GM12878 (cell line): ENCODE measurements at regions not wholly inside any gene's neighbourhood (a gene's known extent, or its start where the extent isn't known, plus 50 kb on each side); places are given as distances from the start of the nearest gene placed in this dataset.

Experiments used
- ATAC-seq: fragments of 200-7000 bp; cut with Tn5 transposase; 3 replicates; pipeline ENCODE4 v1.9.1; 2020; ENCODE audit warnings: mild to moderate bottlenecking, moderate library complexity
- BruUV-seq: library from RNA; stranded (reverse); fragments of 400-500 nt; replicated peaks from 2 replicates; lab custom pipeline; 2021; lab: Mats Ljungman, UMichigan
- CTCF ChIA-PET: fragments of 300-600 bp; sonication (Branson Sonifier 250); formaldehyde crosslinking; extraction: SDS; loops from one replicate; lab custom pipeline; 2021; ENCODE audit warnings: inconsistent platforms; lab: Yijun Ruan, JAX
- POLR2A ChIA-PET: fragments of 350-600 bp; formaldehyde crosslinking; extraction: SDS; loops from one replicate; lab custom pipeline; 2021; ENCODE audit warnings: inconsistent platforms; lab: Charles Lee
- RAD21 ChIA-PET: fragments of 300-600 bp; sonication (Branson Sonifier 250); formaldehyde crosslinking; loops from one replicate; lab custom pipeline; 2023; ENCODE audit warnings: antibody characterized with exemption; ENCODE audit not compliant: unreplicated experiment; lab: Charles Lee
- SMC1A ChIA-PET: fragments of 300-600 bp; sonication (Branson Sonifier 250); formaldehyde crosslinking; loops from one replicate; lab custom pipeline; 2023; ENCODE audit not compliant: unreplicated experiment, uncharacterized antibody; lab: Charles Lee
- DNase-seq: peaks from one replicate; pipeline ENCODE4 v3.0.0-alpha.2; 2011; ENCODE audit warnings: low read depth, low spot score
- FAIRE-seq: peaks from 3 replicates; lab custom pipeline; 2011; peaks lifted over from hg19 to GRCh38; lab: Jason Lieb, UNC
- H2AFZ ChIP-seq: 2 replicates; pipeline ENCODE4 v1.6.0; 2011; ENCODE audit warnings: low read depth, low read length, control low read depth; ENCODE audit not compliant: control insufficient read depth
- H3K27ac ChIP-seq: 2 replicates; pipeline ENCODE4 v1.5.1; 2011; ENCODE audit warnings: control low read depth; ENCODE audit not compliant: control insufficient read depth, insufficient read depth
- H3K27me3 ChIP-seq, 2 experiments: replicated peaks in 1 of 2; 2 replicates each; pipeline versions ENCODE4 v1.6.0 to v1.6.1; 2011; ENCODE audit warnings: low read length in 1 of 2; ENCODE audit not compliant: control insufficient read depth in 2 of 2, insufficient read depth in 2 of 2
- H3K36me3 ChIP-seq, 2 experiments: 2 replicates each; pipeline ENCODE4 v1.5.1; 2011; ENCODE audit warnings: low read length in 1 of 2; ENCODE audit not compliant: control insufficient read depth in 2 of 2, insufficient read depth in 2 of 2
- H3K4me1 ChIP-seq: 2 replicates; pipeline ENCODE4 v1.6.1; 2011; ENCODE audit warnings: mild to moderate bottlenecking, low read length, moderate library complexity, mixed read lengths; ENCODE audit not compliant: control insufficient read depth, insufficient read depth
- H3K4me2 ChIP-seq: 2 replicates; pipeline ENCODE4 v1.6.0; 2011; ENCODE audit warnings: control low read depth; ENCODE audit not compliant: control insufficient read depth, insufficient read depth
- H3K4me3 ChIP-seq: fragments of 200-600 bp; sonication (generic); 2 replicates; pipeline ENCODE4 v1.5.1; 2016
- H3K79me2 ChIP-seq: 2 replicates; pipeline ENCODE4 v1.6.0; 2011; ENCODE audit warnings: low read length; ENCODE audit not compliant: control insufficient read depth, insufficient read depth
- H3K9ac ChIP-seq: 2 replicates; pipeline ENCODE4 v1.8.0; 2011; ENCODE audit warnings: low read length, control low read depth, mixed read lengths; ENCODE audit not compliant: control insufficient read depth, insufficient read depth
- H3K9me3 ChIP-seq: replicated peaks from 3 replicates; pipeline ENCODE4 v1.5.1; 2011; ENCODE audit warnings: mild to moderate bottlenecking, low read length; ENCODE audit not compliant: control insufficient read depth, insufficient read depth
- H4K20me1 ChIP-seq: 2 replicates; pipeline ENCODE4 v1.6.0; 2011; ENCODE audit not compliant: control insufficient read depth, insufficient read depth
- BCL11A ChIP-seq: IDR thresholded peaks from 2 replicates; pipeline ENCODE4 v1.6.1; 2011; ENCODE audit warnings: low read depth, low read length
- FOXK2 ChIP-seq: fragments of 450-650 bp; IDR thresholded peaks from 2 replicates; pipeline ENCODE4 v1.6.1; 2017; ENCODE audit warnings: mild to moderate bottlenecking, moderate library complexity
- NRF1 ChIP-seq: conservative IDR thresholded peaks from 2 replicates; pipeline ENCODE4 v1.6.1; 2011; ENCODE audit warnings: mild to moderate bottlenecking, low read depth, low read length, improper control_type of control experiment
- RAD51 ChIP-seq: fragments of 450-650 bp; IDR thresholded peaks from 2 replicates; pipeline ENCODE4 v1.6.1; 2016; ENCODE audit warnings: moderate library complexity, mild to moderate bottlenecking, inconsistent platforms
- SRF ChIP-seq, 2 experiments: IDR thresholded peaks; 2 replicates each; pipeline ENCODE4 v1.6.1; 2011; ENCODE audit warnings: low read depth in 2 of 2, low read length in 2 of 2, mild to moderate bottlenecking in 1 of 2, moderate library complexity in 1 of 2
- ZNF217 ChIP-seq: fragments of 450-650 bp; IDR thresholded peaks from 2 replicates; pipeline ENCODE4 v1.6.1; 2017; ENCODE audit warnings: antibody characterized with exemption, mild to moderate bottlenecking
- ZZZ3 ChIP-seq: IDR thresholded peaks from 2 replicates; pipeline ENCODE4 v1.6.1; 2011; ENCODE audit warnings: low read depth; ENCODE audit not compliant: control insufficient read depth, insufficient read length
- WGBS: methylation state at CpG from one replicate; pipeline ENCODE4 v1.1.6; 2016; ENCODE audit warnings: low lambda C conversion rate; ENCODE audit not compliant: insufficient replicate concordance, insufficient coverage; ENCODE audit errors: missing lambda C conversion rate; 5-methylcytosine and 5-hydroxymethylcytosine counted together
- in situ Hi-C: fragments of 300-500 bp; cut with MboI; formaldehyde crosslinking; loops from 9 replicates; pipeline ENCODE4 v1.14.3; 2018; ENCODE audit warnings: mixed read lengths
- intact Hi-C: fragments of 100-400 bp; cut with micrococcal nuclease; formaldehyde crosslinking; loops from one replicate; pipeline ENCODE4 v1.14.2; 2022; ENCODE audit not compliant: unreplicated experiment
- TF ChIP-seq, protein P1 (sequence below): fragments of 450-650 bp; IDR thresholded peaks from 2 replicates; pipeline ENCODE4 v1.6.1; 2017; ENCODE audit warnings: mild to moderate bottlenecking
- TF ChIP-seq, protein P2 (sequence below): IDR thresholded peaks from 2 replicates; pipeline ENCODE4 v1.6.1; 2012; ENCODE audit warnings: low read depth, low read length, improper control_type of control experiment

DNA sequence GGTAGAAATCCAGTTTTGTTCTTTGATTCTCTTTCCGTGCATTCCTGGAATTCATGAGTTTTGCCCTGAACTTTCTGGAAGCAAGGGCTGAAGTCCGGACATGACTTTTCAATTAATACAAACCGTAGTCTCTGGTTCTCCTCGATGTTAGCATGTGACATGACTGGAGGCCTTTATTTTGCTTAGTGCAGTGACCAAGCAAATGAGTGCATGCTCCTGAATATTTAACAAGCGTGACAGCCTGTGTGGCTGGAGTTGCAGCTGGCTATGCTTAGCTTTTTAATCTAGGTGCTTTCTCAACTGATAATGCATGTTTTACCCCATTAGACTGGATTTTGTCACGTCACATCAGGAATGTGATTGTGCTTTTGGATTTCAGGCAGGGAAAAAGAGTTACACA, 302.1 kb downstream of the MAP2K6 start:
- H3K9ac ChIP-seq = no peak overlapping the region
- 13% methylated on average over 6 of the region's 6 CpGs for WGBS
- CTCF ChIA-PET = no interaction called here
- no peak overlapping the region for H3K4me3 ChIP-seq
- H2AFZ ChIP-seq = no peak overlapping the region
- POLR2A ChIA-PET = no interaction called here
- no peaks in the 10 kb centered on the region for H3K79me2 ChIP-seq
- H3K9me3 ChIP-seq = no peaks in the 10 kb centered on the region
- H4K20me1 ChIP-seq = no peaks in the 10 kb centered on the region
- ATAC-seq (no peak), FAIRE-seq (no peak), DNase-seq (no peak)
- no peaks in the 10 kb centered on the region for H3K27me3 ChIP-seq
- RAD21 ChIA-PET = no interaction called here
- no peak overlapping the region for H3K4me2 ChIP-seq
- intact Hi-C loops (no loop called here), in situ Hi-C loops (no loop called here)
- H3K36me3 ChIP-seq = no peaks in the 10 kb centered on the region
- no peaks in the 10 kb centered on the region for H3K4me1 ChIP-seq
- SMC1A ChIA-PET = no interaction called here
- no TSS peak for BruUV-seq
- no peak overlapping the region for H3K27ac ChIP-seq
- TF ChIP-seq, protein P1, sequence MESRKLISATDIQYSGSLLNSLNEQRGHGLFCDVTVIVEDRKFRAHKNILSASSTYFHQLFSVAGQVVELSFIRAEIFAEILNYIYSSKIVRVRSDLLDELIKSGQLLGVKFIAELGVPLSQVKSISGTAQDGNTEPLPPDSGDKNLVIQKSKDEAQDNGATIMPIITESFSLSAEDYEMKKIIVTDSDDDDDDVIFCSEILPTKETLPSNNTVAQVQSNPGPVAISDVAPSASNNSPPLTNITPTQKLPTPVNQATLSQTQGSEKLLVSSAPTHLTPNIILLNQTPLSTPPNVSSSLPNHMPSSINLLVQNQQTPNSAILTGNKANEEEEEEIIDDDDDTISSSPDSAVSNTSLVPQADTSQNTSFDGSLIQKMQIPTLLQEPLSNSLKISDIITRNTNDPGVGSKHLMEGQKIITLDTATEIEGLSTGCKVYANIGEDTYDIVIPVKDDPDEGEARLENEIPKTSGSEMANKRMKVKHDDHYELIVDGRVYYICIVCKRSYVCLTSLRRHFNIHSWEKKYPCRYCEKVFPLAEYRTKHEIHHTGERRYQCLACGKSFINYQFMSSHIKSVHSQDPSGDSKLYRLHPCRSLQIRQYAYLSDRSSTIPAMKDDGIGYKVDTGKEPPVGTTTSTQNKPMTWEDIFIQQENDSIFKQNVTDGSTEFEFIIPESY = no peak
- TF ChIP-seq, protein P2, sequence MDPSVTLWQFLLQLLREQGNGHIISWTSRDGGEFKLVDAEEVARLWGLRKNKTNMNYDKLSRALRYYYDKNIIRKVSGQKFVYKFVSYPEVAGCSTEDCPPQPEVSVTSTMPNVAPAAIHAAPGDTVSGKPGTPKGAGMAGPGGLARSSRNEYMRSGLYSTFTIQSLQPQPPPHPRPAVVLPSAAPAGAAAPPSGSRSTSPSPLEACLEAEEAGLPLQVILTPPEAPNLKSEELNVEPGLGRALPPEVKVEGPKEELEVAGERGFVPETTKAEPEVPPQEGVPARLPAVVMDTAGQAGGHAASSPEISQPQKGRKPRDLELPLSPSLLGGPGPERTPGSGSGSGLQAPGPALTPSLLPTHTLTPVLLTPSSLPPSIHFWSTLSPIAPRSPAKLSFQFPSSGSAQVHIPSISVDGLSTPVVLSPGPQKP = no peak
- TF ChIP-seq BCL11A (no peak), RAD51 (no peak), FOXK2 (no peak), ZZZ3 (no peak), NRF1 (no peak), ZNF217 (no peak), SRF (IDR thresholded peaks at IDR 0.05; ENCODE audit: low read depth in 2 of 2, low read length in 2 of 2) (no peak)
